ENCODE measurements at regions not wholly inside any gene's neighbourhood (a gene's known extent, or its start where the extent isn't known, plus 50 kb on each side); places are given as distances from the start of the nearest gene placed in this dataset.
"Not testable (repeated sequence)": the region's sequence is repeated elsewhere in the genome, so short reads cannot be mapped to it uniquely, and the experiment has no call there.

- TF ChIP-seq GATA1 (IDR thresholded peaks at IDR 0.05; ENCODE audit: low read depth, low read length): no peak
- no peak for TF ChIP-seq POLR2A (IDR thresholded peaks at IDR 0.05; ENCODE audit: low read length)
- DNase-seq: no peak
Observed at GRCh38 chr3:156037356-156037755, 83.0 kb upstream of the KCNAB1 start.

GRCh38 chr3:156038869-156039268, 81.5 kb upstream of the KCNAB1 start:
- TF ChIP-seq GATA1 (IDR thresholded peaks at IDR 0.05; ENCODE audit: low read depth, low read length) (no peak), POLR2A (IDR thresholded peaks at IDR 0.05; ENCODE audit: low read length) (no peak)
- DNase-seq: no peak

GRCh38 chr3:156040041-156040440, 80.3 kb upstream of the KCNAB1 start:
- TF ChIP-seq POLR2A (IDR thresholded peaks at IDR 0.05; ENCODE audit: low read length) (no peak), GATA1 (IDR thresholded peaks at IDR 0.05; ENCODE audit: low read depth, low read length) (no peak)
- DNase-seq: no peak

- not testable (repeated sequence) for DNase-seq
Observed at GRCh38 chr3:156041216-156041841, 79.0 kb upstream of the KCNAB1 start.

GRCh38 chr3:156041856-156042255, 78.5 kb upstream of the KCNAB1 start:
- peak in 1 of 2 experiments; percentile 1 for DNase-seq

DNA sequence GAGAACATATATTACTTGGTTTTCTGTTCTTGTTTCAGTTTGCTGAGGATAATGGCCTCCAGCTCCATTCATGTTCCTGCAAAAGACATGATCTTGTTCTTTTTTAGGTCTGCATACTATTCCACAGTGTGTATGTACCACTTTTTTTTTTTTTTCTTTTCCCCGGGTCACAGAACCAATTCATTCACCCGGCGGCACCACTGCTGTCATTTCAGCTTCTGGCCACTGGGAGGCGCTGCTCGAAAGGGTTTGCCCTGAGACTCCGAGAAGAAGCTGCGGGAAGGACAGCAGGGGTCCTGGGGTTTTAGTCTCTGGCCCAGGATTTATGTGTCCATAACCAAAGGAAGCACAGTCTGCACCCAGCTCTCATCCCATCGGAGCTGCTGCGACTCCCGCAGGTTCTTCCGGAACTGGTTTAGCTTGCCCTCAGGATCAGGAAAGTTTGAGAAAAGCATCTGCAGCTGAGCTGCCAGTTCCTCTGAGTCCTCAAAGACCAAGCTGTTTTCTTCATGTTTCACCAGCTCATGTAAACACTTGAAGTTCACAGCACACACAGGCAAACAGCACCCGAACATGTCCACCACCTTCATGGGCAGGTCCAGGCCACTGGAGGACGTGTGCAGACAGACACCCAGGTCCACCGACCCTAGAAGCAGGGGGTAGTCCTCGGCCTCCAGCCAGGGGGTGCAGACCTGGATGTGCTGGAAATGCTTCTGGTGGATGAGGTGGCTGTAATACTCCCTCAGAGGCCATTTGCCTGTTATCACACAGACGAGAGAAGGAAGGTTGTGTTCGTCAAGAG, 76.3 kb upstream of the KCNAB1 start:
- peak; percentile 35 to 60 for DNase-seq

DNA sequence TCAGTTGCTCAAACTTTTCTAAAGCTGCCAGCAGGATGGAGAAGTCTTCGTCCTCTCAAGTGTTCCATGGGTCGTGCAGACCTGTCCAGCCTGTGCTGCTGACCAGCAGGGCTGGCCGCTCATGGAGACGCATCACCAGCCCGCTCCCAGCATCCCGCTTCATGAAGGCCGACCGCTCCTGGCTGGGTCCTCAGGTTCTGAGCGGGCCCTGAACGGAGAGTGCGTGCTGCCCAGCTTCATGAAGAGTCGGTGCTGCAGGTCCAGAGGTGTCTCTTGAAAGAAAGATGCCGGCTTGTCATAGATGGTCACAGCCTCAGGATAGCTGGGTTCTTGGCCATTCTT, 75.8 kb upstream of the KCNAB1 start:
- no peak for DNase-seq
- TF ChIP-seq GATA1 (IDR thresholded peaks at IDR 0.05; ENCODE audit: low read depth, low read length) (no peak), POLR2A (IDR thresholded peaks at IDR 0.05; ENCODE audit: low read length) (no peak)

- DNase-seq: not testable (repeated sequence)
Observed at GRCh38 chr3:156048483-156048882, 71.9 kb upstream of the KCNAB1 start.

- TF ChIP-seq POLR2A (IDR thresholded peaks at IDR 0.05; ENCODE audit: low read length) (no peak), GATA1 (IDR thresholded peaks at IDR 0.05; ENCODE audit: low read depth, low read length) (no peak)
- DNase-seq: peak; percentile 34 to 35
Observed at GRCh38 chr3:156050918-156051317, 69.5 kb upstream of the KCNAB1 start.

DNA sequence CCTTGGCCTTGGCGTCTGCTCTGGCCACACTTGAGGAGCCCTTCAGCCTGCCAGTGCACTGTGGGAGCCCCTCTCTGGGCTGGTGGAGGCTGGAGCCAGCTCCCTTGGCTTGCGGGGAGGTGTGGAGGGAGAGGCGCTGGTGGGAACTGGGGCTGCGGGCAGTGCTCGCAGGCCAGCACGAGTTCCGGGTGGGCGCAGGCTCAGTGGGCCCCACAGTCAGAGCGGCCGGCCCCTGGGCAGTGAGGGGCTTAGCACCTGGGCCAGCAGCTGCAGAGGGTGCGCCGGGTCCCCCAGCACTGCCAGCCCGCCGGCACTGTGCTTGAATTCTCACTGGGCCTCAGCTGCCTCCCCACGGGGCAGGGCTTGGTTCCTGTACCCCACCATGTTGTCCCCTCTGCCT, 68.7 kb upstream of the KCNAB1 start:
- TF ChIP-seq GATA1 (IDR thresholded peaks at IDR 0.05; ENCODE audit: low read depth, low read length): no peak
- no peak for TF ChIP-seq POLR2A (IDR thresholded peaks at IDR 0.05; ENCODE audit: low read length)
- no peak for DNase-seq

DNA sequence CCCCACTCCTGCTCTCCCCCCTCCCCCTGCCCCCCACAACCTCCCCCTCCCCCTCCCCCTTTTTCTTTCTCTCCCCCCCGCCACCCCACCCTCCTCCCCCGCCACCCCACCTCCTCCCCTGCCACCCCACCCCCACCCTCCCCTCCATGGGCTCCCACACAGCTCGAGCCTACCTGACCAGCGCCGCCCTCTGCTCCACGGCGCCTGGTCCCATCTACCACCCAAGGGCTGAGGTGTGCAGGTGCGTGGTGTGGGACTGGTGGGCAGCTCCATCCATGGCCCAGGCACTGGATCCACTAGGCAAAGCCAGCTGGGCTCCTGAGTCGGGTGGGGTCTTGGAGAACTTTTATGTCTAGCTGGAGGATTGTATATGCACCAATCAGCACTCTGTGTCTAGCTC, 68.3 kb upstream of the KCNAB1 start:
- no peak for TF ChIP-seq GATA1 (IDR thresholded peaks at IDR 0.05; ENCODE audit: low read depth, low read length)
- TF ChIP-seq POLR2A (IDR thresholded peaks at IDR 0.05; ENCODE audit: low read length): no peak
- DNase-seq: no peak

GRCh38 chr3:156059950-156060501, 60.4 kb upstream of the KCNAB1 start:
- no peak for DNase-seq
- TF ChIP-seq GATA1 (IDR thresholded peaks at IDR 0.05; ENCODE audit: low read depth, low read length): no peak
- TF ChIP-seq POLR2A (IDR thresholded peaks at IDR 0.05; ENCODE audit: low read length): no peak

GRCh38 chr3:156068151-156068550, 52.2 kb upstream of the KCNAB1 start:
- not testable (repeated sequence) for DNase-seq

GRCh38 chr3:156070028-156070427, 50.4 kb upstream of the KCNAB1 start:
- no peak for TF ChIP-seq POLR2A (IDR thresholded peaks at IDR 0.05; ENCODE audit: low read length)
- TF ChIP-seq GATA1 (IDR thresholded peaks at IDR 0.05; ENCODE audit: low read depth, low read length): no peak
- no peak for DNase-seq
